HTR-8/SVneo (cell line): ENCODE measurements at regions not wholly inside any gene's neighbourhood (a gene's known extent, or its start where the extent isn't known, plus 50 kb on each side); places are given as distances from the start of the nearest gene placed in this dataset.
A peak's percentile ranks its signal among the peaks of the same experiment; 100 is the strongest.
"Not testable (repeated sequence)": the region's sequence is repeated elsewhere in the genome, so short reads cannot be mapped to it uniquely, and the experiment has no call there.

Experiments used
- DNase-seq: peaks from one replicate; pipeline ENCODE4 v3.0.0; 2011; ENCODE audit warnings: low spot score, mixed read lengths; ENCODE audit not compliant: insufficient read length
- FAIRE-seq: peaks from 2 replicates; lab custom pipeline; 2011; peaks lifted over from hg19 to GRCh38; lab: Jason Lieb, UNC

DNA sequence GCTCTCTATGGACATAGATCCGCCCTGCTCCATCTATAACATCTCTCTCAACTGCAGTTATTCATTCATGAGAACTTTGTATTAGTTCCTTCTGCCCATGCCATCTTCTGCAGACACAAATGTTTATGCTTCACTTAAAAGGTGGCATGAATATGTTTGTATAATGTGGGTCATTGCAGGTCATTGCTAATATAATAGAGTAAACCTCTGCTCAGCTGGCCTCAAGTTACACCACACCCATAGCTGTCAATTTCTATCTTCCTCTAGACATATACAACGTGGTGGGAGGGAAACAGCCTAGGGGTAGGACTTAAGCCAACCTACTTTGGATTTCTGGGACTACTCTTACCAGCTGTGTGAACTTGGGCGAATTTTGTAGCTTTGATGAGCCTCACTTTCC is 129.8 kb downstream of the ATXN3L start:
- DNase-seq (no peak), FAIRE-seq (peak; percentile 23)

GRCh38 chrX:13189380-13189779 is 130.5 kb downstream of the ATXN3L start:
- FAIRE-seq (no peak), DNase-seq (no peak)

DNA sequence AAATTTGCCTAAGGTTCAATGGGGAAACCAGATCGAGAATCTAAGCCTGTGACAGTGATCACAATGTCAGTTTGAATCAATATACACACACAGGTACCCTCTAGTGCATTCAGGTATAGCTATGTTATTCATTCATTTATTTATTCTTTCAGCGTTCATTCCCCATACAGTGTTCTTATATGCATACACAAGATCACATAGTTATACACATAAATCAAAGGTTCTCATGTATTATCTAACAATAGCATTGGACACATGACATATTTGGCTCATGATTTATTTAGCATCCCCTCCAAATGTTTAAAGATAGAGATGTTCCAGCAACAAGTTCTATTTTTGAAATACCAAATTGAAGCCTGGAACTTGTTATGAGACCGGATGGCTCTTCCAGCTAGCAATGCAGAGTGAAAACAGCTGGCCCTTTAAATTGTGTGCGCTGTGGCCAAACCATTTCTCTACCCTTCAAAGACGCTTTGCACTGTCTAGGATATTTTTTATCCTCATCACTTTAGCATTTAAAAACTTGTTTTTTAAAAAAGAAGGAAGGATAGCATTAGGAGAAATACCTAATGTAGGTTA is 131.0 kb downstream of the ATXN3L start:
- no peak for FAIRE-seq
- no peak for DNase-seq

DNA sequence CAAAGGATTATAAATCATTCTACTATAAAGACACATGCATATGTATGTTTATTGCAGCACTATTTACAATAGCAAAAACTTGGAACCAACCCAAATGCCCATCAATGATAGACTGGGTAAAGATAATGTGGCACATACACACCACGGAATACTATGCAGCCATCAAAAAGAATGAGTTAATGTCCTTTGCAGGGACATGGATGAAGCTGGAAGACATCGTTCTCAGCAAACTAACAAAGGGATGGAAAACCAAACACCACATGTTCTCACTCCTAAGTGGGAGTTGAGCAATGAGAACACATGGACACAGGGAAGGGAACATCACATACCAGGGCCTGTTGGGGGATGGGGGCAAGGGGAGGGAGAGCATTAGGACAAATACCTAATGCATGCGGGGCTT is 133.2 kb downstream of the ATXN3L start:
- FAIRE-seq, DNase-seq: not testable (repeated sequence)

- peak; percentile 26 for DNase-seq
- peak; percentile 68 for FAIRE-seq
These were observed 136.4 kb upstream of the FAM9C start for GRCh38 chrX:13180807-13181206.

- DNase-seq (no peak), FAIRE-seq (no peak)
These were observed 135.2 kb upstream of the FAM9C start for GRCh38 chrX:13179586-13179985.

- DNase-seq, result no peak
These were observed 134.7 kb upstream of the FAM9C start for GRCh38 chrX:13179100-13179499.

GRCh38 chrX:13177921-13178566 is 133.6 kb upstream of the FAM9C start:
- DNase-seq (no peak), FAIRE-seq (no peak)

More at GRCh38 chrX:13179100-13179499, 134.7 kb upstream of the FAM9C start:
- FAIRE-seq, result no peak

GRCh38 chrX:13175056-13175455 is 130.6 kb upstream of the FAM9C start:
- DNase-seq (no peak), FAIRE-seq (no peak)

GRCh38 chrX:13170966-13171558 is 126.6 kb upstream of the FAM9C start:
- FAIRE-seq, result no peak
- DNase-seq, result no peak

GRCh38 chrX:13169684-13170083 is 125.3 kb upstream of the FAM9C start:
- DNase-seq (no peak), FAIRE-seq (no peak)

GRCh38 chrX:13168269-13168668 is 123.8 kb upstream of the FAM9C start:
- DNase-seq (no peak), FAIRE-seq (no peak)

DNA sequence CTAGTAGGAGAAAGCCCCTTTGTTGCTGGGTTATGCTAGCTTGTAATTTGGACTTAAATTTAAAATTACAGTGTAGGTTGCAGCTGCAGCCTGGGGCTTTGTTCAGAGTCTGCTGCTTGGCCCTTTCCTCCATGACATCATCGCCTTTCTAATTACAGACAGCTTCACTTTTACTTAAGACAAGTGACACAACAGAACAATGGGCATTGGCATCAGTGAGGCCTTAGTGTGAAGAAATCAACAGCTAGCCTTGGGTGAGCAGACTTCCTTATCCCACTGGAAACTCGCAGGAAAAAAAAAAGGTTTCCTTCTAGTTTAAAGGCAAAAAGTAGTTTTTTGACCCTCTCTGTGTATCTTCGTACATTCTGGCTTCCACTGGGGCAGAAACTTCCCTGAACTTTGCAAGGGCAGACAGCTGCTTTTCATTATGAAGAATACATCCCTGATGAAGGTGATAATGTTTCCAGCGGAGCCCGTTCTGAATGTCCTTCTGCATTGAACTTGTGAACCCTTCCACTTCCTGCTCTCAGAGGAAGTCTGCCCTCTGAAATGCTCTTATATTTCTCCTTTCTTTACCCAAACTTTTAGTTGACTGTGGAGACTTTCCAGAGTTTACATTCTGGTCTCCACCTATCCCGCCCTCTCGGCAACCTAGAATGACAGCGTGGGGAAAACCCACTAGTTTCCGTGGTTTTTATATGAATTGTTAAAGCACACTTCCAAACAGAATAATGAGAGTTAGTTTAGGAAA is 123.2 kb upstream of the FAM9C start:
- no peak for FAIRE-seq
- no peak for DNase-seq

GRCh38 chrX:13165266-13166189 is 121.1 kb upstream of the FAM9C start:
- DNase-seq, result no peak
- no peak for FAIRE-seq

GRCh38 chrX:13164611-13165010 is 120.2 kb upstream of the FAM9C start:
- DNase-seq (no peak), FAIRE-seq (no peak)

- FAIRE-seq, result no peak
These were observed 118.5 kb upstream of the FAM9C start for GRCh38 chrX:13162772-13163410.

GRCh38 chrX:13159886-13160285 is 115.5 kb upstream of the FAM9C start:
- DNase-seq (no peak), FAIRE-seq (no peak)

More at GRCh38 chrX:13162772-13163410, 118.5 kb upstream of the FAM9C start:
- no peak for DNase-seq

DNA sequence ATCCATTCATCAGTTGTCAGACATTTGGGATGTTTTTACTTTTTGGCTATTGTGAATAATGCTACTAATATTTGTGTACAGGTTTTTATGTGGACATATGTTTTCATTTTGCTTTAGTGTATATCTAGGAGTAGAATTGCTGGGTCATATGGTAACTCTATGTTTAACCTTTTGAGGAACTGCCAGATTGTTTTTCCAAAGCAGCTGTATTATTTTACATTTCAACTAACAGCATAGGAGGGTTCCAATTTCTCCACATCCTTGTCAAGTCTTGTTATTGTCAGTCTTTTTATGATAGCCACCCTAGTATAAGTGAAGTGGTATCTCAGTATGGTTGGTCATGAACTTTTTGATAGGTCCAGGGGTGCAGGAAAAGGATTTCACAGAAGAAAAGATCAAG is 114.5 kb upstream of the FAM9C start:
- DNase-seq, result no peak
- FAIRE-seq, result no peak

DNA sequence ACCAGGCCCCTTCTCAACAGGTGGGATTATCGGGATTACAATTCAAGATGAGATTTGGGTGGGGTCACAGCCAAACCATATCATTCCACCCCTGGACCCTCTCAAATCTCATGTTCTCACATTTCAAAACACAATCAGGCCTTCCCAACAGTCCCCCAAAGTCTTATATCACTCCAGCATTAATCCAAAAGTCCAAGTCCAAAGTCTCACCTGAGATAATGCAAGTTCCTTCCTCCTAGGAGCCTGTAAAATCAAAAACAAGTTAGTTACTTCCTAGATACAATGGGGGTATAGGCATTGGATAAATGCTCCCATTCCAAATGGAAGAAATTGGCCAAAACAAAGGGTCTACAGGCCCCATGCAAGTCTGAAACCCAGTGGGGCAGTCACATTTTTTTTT is 111.1 kb upstream of the FAM9C start:
- not testable (repeated sequence) for FAIRE-seq, DNase-seq
